Mucosa of descending colon (tissue), 3 donors: ENCODE measurements at regions not wholly inside any gene's neighbourhood (a gene's known extent, or its start where the extent isn't known, plus 50 kb on each side); places are given as distances from the start of the nearest gene placed in this dataset.

Source experiments
- ATAC-seq: fragments of 200-7000 bp; cut with Tn5 transposase; one replicate; pipeline ENCODE4 v1.9.1; 2020; ENCODE audit warnings: mild to moderate bottlenecking, moderate library complexity
- DNase-seq, 3 donors: peaks; one replicate each; pipeline ENCODE4 v3.0.0-alpha.2; 2020
- H3K36me3 ChIP-seq: fragments of 200-600 bp; one replicate; pipeline ENCODE4 v1.8.0; 2021; ENCODE audit warnings: low read depth, mild to moderate bottlenecking
- H3K4me1 ChIP-seq: fragments of 200-600 bp; one replicate; pipeline ENCODE4 v1.8.0; 2021; ENCODE audit warnings: low read depth, mild to moderate bottlenecking
- H3K4me3 ChIP-seq: fragments of 200-600 bp; one replicate; pipeline ENCODE4 v1.8.0; 2021; ENCODE audit warnings: mild to moderate bottlenecking
- H3K9me3 ChIP-seq: fragments of 200-600 bp; one replicate; pipeline ENCODE4 v1.8.0; 2021; ENCODE audit warnings: mild to moderate bottlenecking
- CTCF ChIP-seq: fragments of 200-600 bp; IDR thresholded peaks from one replicate; pipeline ENCODE4 v1.8.0; 2022; ENCODE audit warnings: antibody characterized with exemption, mild to moderate bottlenecking
- intact Hi-C, 2 donors: fragments of 100-400 bp; cut with DNase I in 1 of 2; cut with micrococcal nuclease in 1 of 2; formaldehyde crosslinking; loops; one replicate each; pipeline versions ENCODE4 v1.11.0 to v1.11.1; 2022; cut with DNase I, micrococcal nuclease
- donor health status: DM: no; HTN: no; CAD: no; lungs with moderate emphysema.
- donor health status: DM: no; HTN: no; CAD: no.
- donor health status: DM: no; HTN: yes; CAD: no.

- intact Hi-C loops: no loop called here
- ATAC-seq: no peak
- Histone ChIP-seq H3K4me3 (no peak overlapping the region), H3K4me1 (no peaks in the 10 kb centered on the region), H3K9me3 (no peaks in the 10 kb centered on the region), H3K36me3 (no peaks in the 10 kb centered on the region)
- no peak for TF ChIP-seq CTCF
- no peak for DNase-seq
These were observed 328.3 kb downstream of the EPHA4 start for GRCh38 chr2:221243771-221244170.

- no peaks in the 10 kb centered on the region for H3K4me1 ChIP-seq
- ATAC-seq: no peak
- H3K4me3 ChIP-seq: no peak overlapping the region
- intact Hi-C loops: no loop called here
- H3K9me3 ChIP-seq: no peaks in the 10 kb centered on the region
- H3K36me3 ChIP-seq: no peaks in the 10 kb centered on the region
- no peak for DNase-seq
- TF ChIP-seq CTCF: no peak
These were observed 327.1 kb downstream of the EPHA4 start for GRCh38 chr2:221245045-221245444.

GRCh38 chr2:221245772-221246171 is 326.3 kb downstream of the EPHA4 start:
- no peak for ATAC-seq
- TF ChIP-seq CTCF: no peak
- H3K9me3 ChIP-seq: no peaks in the 10 kb centered on the region
- no peak overlapping the region for H3K4me3 ChIP-seq
- intact Hi-C loops: no loop called here
- DNase-seq: no peak
- H3K4me1 ChIP-seq: no peaks in the 10 kb centered on the region
- H3K36me3 ChIP-seq: no peaks in the 10 kb centered on the region

- no peak for DNase-seq
- no peaks in the 10 kb centered on the region for H3K4me1 ChIP-seq
- no peaks in the 10 kb centered on the region for H3K36me3 ChIP-seq
- no peak for TF ChIP-seq CTCF
- no peaks in the 10 kb centered on the region for H3K9me3 ChIP-seq
- no peak for ATAC-seq
- H3K4me3 ChIP-seq: no peak overlapping the region
- intact Hi-C loops: no loop called here
These were observed 317.8 kb downstream of the EPHA4 start for GRCh38 chr2:221254299-221254698.

- intact Hi-C loops: no loop called here
- Histone ChIP-seq H3K4me1 (no peaks in the 10 kb centered on the region), H3K36me3 (no peaks in the 10 kb centered on the region), H3K9me3 (no peaks in the 10 kb centered on the region), H3K4me3 (no peak overlapping the region)
- TF ChIP-seq CTCF: no peak
- no peak for DNase-seq
- ATAC-seq: no peak
These were observed 316.2 kb downstream of the EPHA4 start for GRCh38 chr2:221255862-221256261.

- intact Hi-C loops: no loop called here
- no peak for TF ChIP-seq CTCF
- no peak for ATAC-seq
These were observed 313.6 kb downstream of the EPHA4 start for GRCh38 chr2:221258464-221258863.

More at GRCh38 chr2:221258464-221258863, 313.6 kb downstream of the EPHA4 start:
- Histone ChIP-seq H3K4me1 (no peaks in the 10 kb centered on the region), H3K4me3 (no peak overlapping the region), H3K9me3 (no peaks in the 10 kb centered on the region), H3K36me3 (no peaks in the 10 kb centered on the region)
- DNase-seq: no peak
